WTC11 (cell line): ENCODE measurements at regions not wholly inside any gene's neighbourhood (a gene's known extent, or its start where the extent isn't known, plus 50 kb on each side); places are given as distances from the start of the nearest gene placed in this dataset.
A peak's percentile ranks its signal among the peaks of the same experiment; 100 is the strongest.
"Not testable (repeated sequence)": the region's sequence is repeated elsewhere in the genome, so short reads cannot be mapped to it uniquely, and the experiment has no call there.

Experiments
- ATAC-seq: fragments of 200-7000 bp; cut with Tn5 transposase; 2 replicates; pipeline ENCODE4 v1.10.0; 2021; ENCODE audit warnings: mild to moderate bottlenecking, moderate library complexity
- CTCF ChIA-PET: fragments of 300-600 bp; sonication (Branson Sonifier 250); formaldehyde crosslinking; loops from one replicate; lab custom pipeline; 2021; ENCODE audit warnings: antibody characterized with exemption; lab: Charles Lee
- POLR2A ChIA-PET: fragments of 350-600 bp; sonication (Branson Sonifier 250); formaldehyde crosslinking; loops from one replicate; lab custom pipeline; 2021; ENCODE audit warnings: antibody characterized with exemption; lab: Charles Lee
- DNase-seq: peaks from one replicate; pipeline ENCODE4 v3.0.0; 2021; ENCODE audit warnings: low spot score
- H3K27ac Mint-ChIP-seq: 2 replicates; pipeline ENCODE4 v1.8.0; 2021; ENCODE audit warnings: mixed read lengths
- H3K27me3 Mint-ChIP-seq: 2 replicates; pipeline ENCODE4 v1.8.0; 2021; ENCODE audit warnings: low read depth, mild to moderate bottlenecking, moderate library complexity, mixed read lengths
- H3K36me3 Mint-ChIP-seq: 2 replicates; pipeline ENCODE4 v1.8.0; 2021; ENCODE audit warnings: mixed read lengths
- H3K4me1 Mint-ChIP-seq: 2 replicates; pipeline ENCODE4 v1.8.0; 2022; ENCODE audit warnings: mixed read lengths
- H3K4me3 Mint-ChIP-seq: 2 replicates; pipeline ENCODE4 v1.8.0; 2021; ENCODE audit warnings: mild to moderate bottlenecking, moderate library complexity, mixed read lengths
- H3K9me3 Mint-ChIP-seq: 2 replicates; pipeline ENCODE4 v1.8.0; 2021; ENCODE audit warnings: mixed read lengths
- ARID4B ChIP-seq: sonication (generic); formaldehyde crosslinking; IDR thresholded peaks from 2 replicates; pipeline ENCODE4 v1.8.0; 2023; ENCODE audit warnings: missing genetic modification reagents, mild to moderate bottlenecking, borderline replicate concordance
- ATF3 ChIP-seq: sonication (generic); formaldehyde crosslinking; conservative IDR thresholded peaks from 2 replicates; pipeline ENCODE4 v1.8.1; 2022; ENCODE audit warnings: mild to moderate bottlenecking, missing genetic modification reagents
- EMX1 ChIP-seq: fragments of 250-450 bp; sonication (Bioruptor Pico); IDR thresholded peaks from 2 replicates; pipeline ENCODE4 v1.8.0; 2021; ENCODE audit warnings: mild to moderate bottlenecking
- ETV6 ChIP-seq: sonication (generic); formaldehyde crosslinking; IDR thresholded peaks from 2 replicates; pipeline ENCODE4 v1.8.1; 2022; ENCODE audit warnings: mild to moderate bottlenecking, missing genetic modification reagents
- GABPB1 ChIP-seq: sonication (generic); formaldehyde crosslinking; IDR thresholded peaks from 2 replicates; pipeline ENCODE4 v1.8.1; 2023; ENCODE audit warnings: mild to moderate bottlenecking, missing genetic modification reagents
- HMGA2 ChIP-seq: fragments of 250-450 bp; sonication (Bioruptor Pico); IDR thresholded peaks from 2 replicates; pipeline ENCODE4 v1.4.0; 2021; ENCODE audit warnings: mild to moderate bottlenecking, moderate library complexity
- MLX ChIP-seq: sonication (generic); formaldehyde crosslinking; IDR thresholded peaks from 2 replicates; pipeline ENCODE4 v1.8.1; 2023; ENCODE audit warnings: mild to moderate bottlenecking, missing genetic modification reagents, moderate library complexity
- NFATC4 ChIP-seq: fragments of 250-450 bp; sonication (Bioruptor Pico); IDR thresholded peaks from 2 replicates; pipeline ENCODE4 v1.9.0; 2021; ENCODE audit warnings: mild to moderate bottlenecking
- PRRX2 ChIP-seq: fragments of 250-450 bp; sonication (Bioruptor Pico); IDR thresholded peaks from 2 replicates; pipeline ENCODE4 v1.8.0; 2021; ENCODE audit warnings: mild to moderate bottlenecking
- TEAD4 ChIP-seq: sonication (generic); formaldehyde crosslinking; IDR thresholded peaks from 2 replicates; pipeline ENCODE4 v1.8.0; 2022; ENCODE audit warnings: mild to moderate bottlenecking, missing genetic modification reagents
- ZMAT4 ChIP-seq: fragments of 250-450 bp; sonication (Bioruptor Pico); IDR thresholded peaks from 2 replicates; pipeline ENCODE4 v1.9.0; 2021; ENCODE audit warnings: mild to moderate bottlenecking
- ZNF219 ChIP-seq: sonication (generic); formaldehyde crosslinking; IDR thresholded peaks from 2 replicates; pipeline ENCODE4 v1.8.0; 2023; ENCODE audit warnings: missing genetic modification reagents, mild to moderate bottlenecking, borderline replicate concordance
- ZNF232 ChIP-seq: sonication (generic); formaldehyde crosslinking; IDR thresholded peaks from 2 replicates; pipeline ENCODE4 v1.8.0; 2022; ENCODE audit warnings: mild to moderate bottlenecking, missing genetic modification reagents
- ZNF263 ChIP-seq: sonication (generic); formaldehyde crosslinking; IDR thresholded peaks from 2 replicates; pipeline ENCODE4 v1.8.1; 2022; ENCODE audit warnings: low read depth, mild to moderate bottlenecking, moderate library complexity, missing genetic modification reagents
- ZNF532 ChIP-seq: fragments of 250-450 bp; sonication (Bioruptor Pico); IDR thresholded peaks from 2 replicates; pipeline ENCODE4 v1.9.0; 2021; ENCODE audit warnings: mild to moderate bottlenecking, borderline replicate concordance
- TF ChIP-seq, protein P1 (sequence below): sonication (generic); formaldehyde crosslinking; IDR thresholded peaks from 2 replicates; pipeline ENCODE4 v1.8.0; 2022; ENCODE audit warnings: mild to moderate bottlenecking, missing genetic modification reagents
- TF ChIP-seq, protein P2 (sequence below): sonication (generic); formaldehyde crosslinking; IDR thresholded peaks from 2 replicates; pipeline ENCODE4 v1.8.0; 2022; ENCODE audit warnings: mild to moderate bottlenecking, missing genetic modification reagents
- TF ChIP-seq, protein P3 (sequence below): sonication (generic); formaldehyde crosslinking; IDR thresholded peaks from 2 replicates; pipeline ENCODE4 v1.8.1; 2023; ENCODE audit warnings: mild to moderate bottlenecking, missing genetic modification reagents

- CTCF ChIA-PET, H3K4me3 Mint-ChIP-seq, ATAC-seq, H3K27ac Mint-ChIP-seq, DNase-seq, POLR2A ChIA-PET, H3K36me3 Mint-ChIP-seq, H3K27me3 Mint-ChIP-seq: not testable (repeated sequence)
- Mint-ChIP-seq H3K4me1 (peaks cover 23% of the 10 kb centered on the region), H3K9me3 (peaks cover 10% of the 10 kb centered on the region)
These were observed 967.4 kb upstream of the AUTS2 start for GRCh38 chr7:68630914-68631313.

GRCh38 chr7:68640103-68640502 lies 958.2 kb upstream of the AUTS2 start:
- Mint-ChIP-seq H3K27ac (no peak overlapping the region), H3K27me3 (no peaks in the 10 kb centered on the region), H3K9me3 (peaks cover 8% of the 10 kb centered on the region)
- no peak for ATAC-seq
- no peak for DNase-seq
- POLR2A ChIA-PET, result no interaction called here
- TF ChIP-seq HMGA2 (CRISPR knock-in tag) (peak; percentile 95), ARID4B (CRISPR knock-in tag) (no peak)
- TF ChIP-seq, all 79 proteins: peak for 1
- CTCF ChIA-PET, result no interaction called here
- Mint-ChIP-seq H3K4me1 (peaks cover 2% of the 10 kb centered on the region), H3K36me3 (peaks cover 5% of the 10 kb centered on the region; the same call in 1 of the 2 replicates), H3K4me3 (no peak overlapping the region)

DNA sequence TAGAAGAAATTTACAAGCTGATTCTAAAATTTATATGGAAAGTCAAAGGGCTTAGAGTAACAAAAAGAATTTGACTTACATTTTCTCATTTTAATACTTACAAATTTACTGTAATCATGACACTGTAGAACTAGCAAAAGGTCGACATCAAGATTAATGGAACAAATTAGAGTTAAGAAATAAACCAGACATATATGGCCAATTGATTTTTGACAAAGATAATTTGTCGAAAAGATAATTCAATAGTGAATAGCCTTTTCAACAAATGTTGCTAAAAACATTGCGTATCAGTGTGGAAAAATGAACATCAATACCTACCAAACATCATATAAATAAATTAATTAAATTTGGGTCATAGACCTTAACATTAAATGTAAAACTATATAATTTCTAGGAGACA lies 955.5 kb upstream of the AUTS2 start:
- no peak for ATAC-seq
- CTCF ChIA-PET, result no interaction called here
- DNase-seq, result no peak
- H3K9me3 Mint-ChIP-seq, result peaks cover 9% of the 10 kb centered on the region
- H3K4me1 Mint-ChIP-seq, result no peaks in the 10 kb centered on the region
- no peak overlapping the region for H3K4me3 Mint-ChIP-seq
- POLR2A ChIA-PET, result no interaction called here
- H3K27me3 Mint-ChIP-seq, result no peaks in the 10 kb centered on the region; the same call in 1 of the 2 replicates
- H3K36me3 Mint-ChIP-seq, result peaks cover 5% of the 10 kb centered on the region; the same call in 1 of the 2 replicates
- H3K27ac Mint-ChIP-seq, result no peak overlapping the region
- no peak for TF ChIP-seq ZNF219
- TF ChIP-seq, protein P1, sequence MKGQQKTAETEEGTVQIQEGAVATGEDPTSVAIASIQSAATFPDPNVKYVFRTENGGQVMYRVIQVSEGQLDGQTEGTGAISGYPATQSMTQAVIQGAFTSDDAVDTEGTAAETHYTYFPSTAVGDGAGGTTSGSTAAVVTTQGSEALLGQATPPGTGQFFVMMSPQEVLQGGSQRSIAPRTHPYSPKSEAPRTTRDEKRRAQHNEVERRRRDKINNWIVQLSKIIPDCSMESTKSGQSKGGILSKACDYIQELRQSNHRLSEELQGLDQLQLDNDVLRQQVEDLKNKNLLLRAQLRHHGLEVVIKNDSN (CRISPR knock-in tag), result no peak
- TF ChIP-seq ZNF232, result no peak
- no peak for TF ChIP-seq GABPB1 (CRISPR knock-in tag)
- TF ChIP-seq ZNF263 (CRISPR knock-in tag), result no peak
- no peak for TF ChIP-seq EMX1 (CRISPR knock-in tag)
- TF ChIP-seq, protein P2, sequence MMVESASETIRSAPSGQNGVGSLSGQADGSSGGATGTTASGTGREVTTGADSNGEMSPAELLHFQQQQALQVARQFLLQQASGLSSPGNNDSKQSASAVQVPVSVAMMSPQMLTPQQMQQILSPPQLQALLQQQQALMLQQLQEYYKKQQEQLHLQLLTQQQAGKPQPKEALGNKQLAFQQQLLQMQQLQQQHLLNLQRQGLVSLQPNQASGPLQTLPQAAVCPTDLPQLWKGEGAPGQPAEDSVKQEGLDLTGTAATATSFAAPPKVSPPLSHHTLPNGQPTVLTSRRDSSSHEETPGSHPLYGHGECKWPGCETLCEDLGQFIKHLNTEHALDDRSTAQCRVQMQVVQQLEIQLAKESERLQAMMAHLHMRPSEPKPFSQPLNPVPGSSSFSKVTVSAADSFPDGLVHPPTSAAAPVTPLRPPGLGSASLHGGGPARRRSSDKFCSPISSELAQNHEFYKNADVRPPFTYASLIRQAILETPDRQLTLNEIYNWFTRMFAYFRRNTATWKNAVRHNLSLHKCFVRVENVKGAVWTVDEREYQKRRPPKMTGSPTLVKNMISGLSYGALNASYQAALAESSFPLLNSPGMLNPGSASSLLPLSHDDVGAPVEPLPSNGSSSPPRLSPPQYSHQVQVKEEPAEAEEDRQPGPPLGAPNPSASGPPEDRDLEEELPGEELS (CRISPR knock-in tag), result no peak
- no peak for TF ChIP-seq MLX
- no peak for TF ChIP-seq TEAD4
- TF ChIP-seq ETV6 (CRISPR knock-in tag), result no peak
- TF ChIP-seq, protein P3, sequence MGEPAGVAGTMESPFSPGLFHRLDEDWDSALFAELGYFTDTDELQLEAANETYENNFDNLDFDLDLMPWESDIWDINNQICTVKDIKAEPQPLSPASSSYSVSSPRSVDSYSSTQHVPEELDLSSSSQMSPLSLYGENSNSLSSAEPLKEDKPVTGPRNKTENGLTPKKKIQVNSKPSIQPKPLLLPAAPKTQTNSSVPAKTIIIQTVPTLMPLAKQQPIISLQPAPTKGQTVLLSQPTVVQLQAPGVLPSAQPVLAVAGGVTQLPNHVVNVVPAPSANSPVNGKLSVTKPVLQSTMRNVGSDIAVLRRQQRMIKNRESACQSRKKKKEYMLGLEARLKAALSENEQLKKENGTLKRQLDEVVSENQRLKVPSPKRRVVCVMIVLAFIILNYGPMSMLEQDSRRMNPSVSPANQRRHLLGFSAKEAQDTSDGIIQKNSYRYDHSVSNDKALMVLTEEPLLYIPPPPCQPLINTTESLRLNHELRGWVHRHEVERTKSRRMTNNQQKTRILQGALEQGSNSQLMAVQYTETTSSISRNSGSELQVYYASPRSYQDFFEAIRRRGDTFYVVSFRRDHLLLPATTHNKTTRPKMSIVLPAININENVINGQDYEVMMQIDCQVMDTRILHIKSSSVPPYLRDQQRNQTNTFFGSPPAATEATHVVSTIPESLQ (CRISPR knock-in tag), result no peak
- no peak for TF ChIP-seq NFATC4 (CRISPR knock-in tag)
- no peak for TF ChIP-seq ZNF532 (CRISPR knock-in tag)
- TF ChIP-seq ATF3 (CRISPR knock-in tag), result no peak
- no peak for TF ChIP-seq PRRX2 (CRISPR knock-in tag)
- TF ChIP-seq ZMAT4 (CRISPR knock-in tag), result no peak
